ENCODE measurements at regions not wholly inside any gene's neighbourhood (a gene's known extent, or its start where the extent isn't known, plus 50 kb on each side); places are given as distances from the start of the nearest gene placed in this dataset.

- no peak for TF ChIP-seq CTCF (IDR thresholded peaks at IDR 0.05; ENCODE audit: borderline replicate concordance, extremely low read depth, low read length, poor library complexity, severe bottlenecking)
- no peak for TF ChIP-seq EZH2 (IDR thresholded peaks at IDR 0.05; ENCODE audit: borderline replicate concordance, low read depth, low read length, severe bottlenecking)
- ATAC-seq (ENCODE audit: insufficient read depth, low read depth) = no peak
- no peaks in the 10 kb centered on the region for H3K36me3 ChIP-seq (ENCODE audit: insufficient read depth, low read length)
- H3K9me3 ChIP-seq (ENCODE audit: insufficient read depth, low read length, severe bottlenecking) = no peaks in the 10 kb centered on the region
- H3K79me2 ChIP-seq (ENCODE audit: insufficient read depth, low read length) = no peaks in the 10 kb centered on the region
- H3K4me1 ChIP-seq (ENCODE audit: insufficient read depth, low read length) = peaks cover 9% of the 10 kb centered on the region; the same call in 1 of the 2 replicates
- no peak overlapping the region for H3K9ac ChIP-seq (ENCODE audit: low read depth, low read length)
- H4K20me1 ChIP-seq (ENCODE audit: insufficient read depth, low read length) = no peaks in the 10 kb centered on the region
- H3K4me2 ChIP-seq (ENCODE audit: insufficient read depth, low read length) = no peak overlapping the region
- H3K27ac ChIP-seq (ENCODE audit: low read length) = no peak overlapping the region
- H3K27me3 ChIP-seq (ENCODE audit: insufficient read depth, low read length, poor library complexity) = no peaks in the 10 kb centered on the region
- DNase-seq = no peak
- H3K4me3 ChIP-seq (ENCODE audit: low read depth in 1 of 2, low read length in 2 of 2) = no peak overlapping the region
- no peak overlapping the region for H2AFZ ChIP-seq (ENCODE audit: low read depth, low read length)
These were observed 674.3 kb upstream of the AMOT start for GRCh38 chrX:113514906-113515305.

- H3K36me3 ChIP-seq (ENCODE audit: insufficient read depth, low read length) = no peaks in the 10 kb centered on the region
- no peak overlapping the region for H3K4me3 ChIP-seq (ENCODE audit: low read depth in 1 of 2, low read length in 2 of 2)
- H3K4me2 ChIP-seq (ENCODE audit: insufficient read depth, low read length) = no peak overlapping the region
- DNase-seq = no peak
- H3K27ac ChIP-seq (ENCODE audit: low read length) = no peak overlapping the region
- no peaks in the 10 kb centered on the region for H3K79me2 ChIP-seq (ENCODE audit: insufficient read depth, low read length)
- H3K9me3 ChIP-seq (ENCODE audit: insufficient read depth, low read length, severe bottlenecking) = no peaks in the 10 kb centered on the region
- no peaks in the 10 kb centered on the region for H4K20me1 ChIP-seq (ENCODE audit: insufficient read depth, low read length)
- no peak overlapping the region for H2AFZ ChIP-seq (ENCODE audit: low read depth, low read length)
- H3K9ac ChIP-seq (ENCODE audit: low read depth, low read length) = no peak overlapping the region
- no peaks in the 10 kb centered on the region for H3K27me3 ChIP-seq (ENCODE audit: insufficient read depth, low read length, poor library complexity)
- peaks cover 11% of the 10 kb centered on the region; the same call in 1 of the 2 replicates for H3K4me1 ChIP-seq (ENCODE audit: insufficient read depth, low read length)
- no peak for ATAC-seq (ENCODE audit: insufficient read depth, low read depth)
- no peak for TF ChIP-seq EZH2 (IDR thresholded peaks at IDR 0.05; ENCODE audit: borderline replicate concordance, low read depth, low read length, severe bottlenecking)
These were observed 672.2 kb upstream of the AMOT start for GRCh38 chrX:113512700-113513395.

- Histone ChIP-seq H3K27ac (ENCODE audit: low read length) (no peak overlapping the region), H3K4me3 (ENCODE audit: low read depth in 1 of 2, low read length in 2 of 2) (no peak overlapping the region), H3K79me2 (ENCODE audit: insufficient read depth, low read length) (no peaks in the 10 kb centered on the region), H3K27me3 (ENCODE audit: insufficient read depth, low read length, poor library complexity) (no peaks in the 10 kb centered on the region), H3K9me3 (ENCODE audit: insufficient read depth, low read length, severe bottlenecking) (no peaks in the 10 kb centered on the region), H3K9ac (ENCODE audit: low read depth, low read length) (no peak overlapping the region), H3K4me1 (ENCODE audit: insufficient read depth, low read length) (peaks cover 11% of the 10 kb centered on the region; the same call in 1 of the 2 replicates), H2AFZ (ENCODE audit: low read depth, low read length) (no peak overlapping the region), H3K36me3 (ENCODE audit: insufficient read depth, low read length) (no peaks in the 10 kb centered on the region), H4K20me1 (ENCODE audit: insufficient read depth, low read length) (no peaks in the 10 kb centered on the region), H3K4me2 (ENCODE audit: insufficient read depth, low read length) (no peak overlapping the region)
- no peak for ATAC-seq (ENCODE audit: insufficient read depth, low read depth)
- TF ChIP-seq CTCF (IDR thresholded peaks at IDR 0.05; ENCODE audit: borderline replicate concordance, extremely low read depth, low read length, poor library complexity, severe bottlenecking) (no peak), EZH2 (IDR thresholded peaks at IDR 0.05; ENCODE audit: borderline replicate concordance, low read depth, low read length, severe bottlenecking) (no peak)
- DNase-seq = no peak
These were observed 670.0 kb upstream of the AMOT start for GRCh38 chrX:113510586-113510985.

GRCh38 chrX:113492895-113493294, 652.3 kb upstream of the AMOT start:
- Histone ChIP-seq H3K4me3 (ENCODE audit: low read depth in 1 of 2, low read length in 2 of 2) (no peak overlapping the region), H3K4me1 (ENCODE audit: insufficient read depth, low read length) (no peaks in the 10 kb centered on the region), H2AFZ (ENCODE audit: low read depth, low read length) (no peak overlapping the region), H3K79me2 (ENCODE audit: insufficient read depth, low read length) (no peaks in the 10 kb centered on the region), H3K27me3 (ENCODE audit: insufficient read depth, low read length, poor library complexity) (no peaks in the 10 kb centered on the region), H4K20me1 (ENCODE audit: insufficient read depth, low read length) (no peaks in the 10 kb centered on the region), H3K27ac (ENCODE audit: low read length) (no peak overlapping the region), H3K36me3 (ENCODE audit: insufficient read depth, low read length) (no peaks in the 10 kb centered on the region), H3K9ac (ENCODE audit: low read depth, low read length) (no peak overlapping the region), H3K4me2 (ENCODE audit: insufficient read depth, low read length) (no peak overlapping the region), H3K9me3 (ENCODE audit: insufficient read depth, low read length, severe bottlenecking) (no peaks in the 10 kb centered on the region)
- DNase-seq (no peak), ATAC-seq (ENCODE audit: insufficient read depth, low read depth) (no peak)
- TF ChIP-seq EZH2 (IDR thresholded peaks at IDR 0.05; ENCODE audit: borderline replicate concordance, low read depth, low read length, severe bottlenecking) = no peak
- no peak for TF ChIP-seq CTCF (IDR thresholded peaks at IDR 0.05; ENCODE audit: borderline replicate concordance, extremely low read depth, low read length, poor library complexity, severe bottlenecking)

Measured in DND-41 (cell line).